ENCODE measurements at regions not wholly inside any gene's neighbourhood (a gene's known extent, or its start where the extent isn't known, plus 50 kb on each side); places are given as distances from the start of the nearest gene placed in this dataset.
"Not testable (repeated sequence)": the region's sequence is repeated elsewhere in the genome, so short reads cannot be mapped to it uniquely, and the experiment has no call there.

DNA sequence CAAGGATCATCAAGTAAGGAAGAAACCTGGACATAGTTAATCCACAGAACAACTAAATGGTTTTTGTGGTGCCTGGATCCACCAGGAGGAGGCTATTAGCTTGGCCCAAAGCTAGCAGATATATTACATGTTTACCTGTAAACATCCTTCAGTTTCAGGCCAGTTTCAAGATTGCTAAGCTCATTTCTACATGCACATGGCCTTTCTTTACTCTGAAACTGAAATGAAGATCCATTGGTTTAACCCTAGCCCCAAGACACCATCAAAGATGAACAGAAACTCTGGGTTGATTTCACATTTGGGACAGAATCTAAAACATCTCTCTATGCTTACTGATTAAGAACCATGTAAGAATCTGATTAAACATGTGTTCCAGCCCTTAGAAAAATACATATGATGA lies 611.8 kb downstream of the TLE1 start:
- Histone ChIP-seq H3K27me3 (ENCODE audit: insufficient read depth, low read length) (no peaks in the 10 kb centered on the region), H2AFZ (ENCODE audit: low read depth, low read length) (no peak overlapping the region), H3K9me3 (ENCODE audit: low read length) (no peaks in the 10 kb centered on the region), H3K36me3 (ENCODE audit: insufficient read depth, low read length) (no peaks in the 10 kb centered on the region), H3K4me1 (ENCODE audit: insufficient read depth, low read length) (no peaks in the 10 kb centered on the region), H3K4me3 (ENCODE audit: low read length) (no peak overlapping the region)

DNA sequence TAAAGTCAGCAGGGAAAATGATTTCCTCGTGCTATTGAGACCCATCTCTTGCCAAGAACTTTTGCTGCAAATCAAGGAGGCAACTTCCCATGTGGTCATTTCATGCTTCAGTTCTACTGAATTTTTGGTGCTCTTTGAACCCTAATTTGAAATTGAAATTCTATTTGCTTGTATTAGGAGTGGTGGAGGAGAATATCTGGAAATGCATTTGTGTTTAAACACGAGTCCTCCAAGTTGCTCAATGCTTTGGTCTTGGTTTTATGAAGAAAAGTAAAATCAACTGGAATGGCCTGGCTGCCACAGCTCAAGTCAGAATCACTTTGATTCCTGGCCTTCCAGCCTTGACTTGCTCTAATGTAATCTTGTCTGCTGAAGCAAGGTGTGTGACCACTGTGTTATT lies 613.2 kb downstream of the TLE1 start:
- Histone ChIP-seq H3K27me3 (ENCODE audit: insufficient read depth, low read length) (no peaks in the 10 kb centered on the region), H3K9me3 (ENCODE audit: low read length) (no peaks in the 10 kb centered on the region), H3K4me3 (ENCODE audit: low read length) (no peak overlapping the region), H2AFZ (ENCODE audit: low read depth, low read length) (no peak overlapping the region), H3K36me3 (ENCODE audit: insufficient read depth, low read length) (no peaks in the 10 kb centered on the region), H3K4me1 (ENCODE audit: insufficient read depth, low read length) (no peaks in the 10 kb centered on the region)

- Histone ChIP-seq H3K27me3 (ENCODE audit: insufficient read depth, low read length) (no peaks in the 10 kb centered on the region), H3K36me3 (ENCODE audit: insufficient read depth, low read length) (no peaks in the 10 kb centered on the region), H3K9me3 (ENCODE audit: low read length) (no peaks in the 10 kb centered on the region), H3K4me1 (ENCODE audit: insufficient read depth, low read length) (no peaks in the 10 kb centered on the region), H3K4me3 (ENCODE audit: low read length) (no peak overlapping the region), H2AFZ (ENCODE audit: low read depth, low read length) (no peak overlapping the region)
These were observed 615.1 kb downstream of the TLE1 start for GRCh38 chr9:81074221-81074620.

GRCh38 chr9:81073821-81074220 lies 615.5 kb downstream of the TLE1 start:
- H3K9me3 ChIP-seq (ENCODE audit: low read length) = no peaks in the 10 kb centered on the region
- H3K36me3 ChIP-seq (ENCODE audit: insufficient read depth, low read length) = no peaks in the 10 kb centered on the region
- H2AFZ ChIP-seq (ENCODE audit: low read depth, low read length) = no peak overlapping the region
- H3K4me1 ChIP-seq (ENCODE audit: insufficient read depth, low read length) = no peaks in the 10 kb centered on the region
- no peak overlapping the region for H3K4me3 ChIP-seq (ENCODE audit: low read length)
- no peaks in the 10 kb centered on the region for H3K27me3 ChIP-seq (ENCODE audit: insufficient read depth, low read length)

- H3K9me3 ChIP-seq (ENCODE audit: low read length) = no peaks in the 10 kb centered on the region
- no peaks in the 10 kb centered on the region for H3K4me1 ChIP-seq (ENCODE audit: insufficient read depth, low read length)
- no peak overlapping the region for H3K4me3 ChIP-seq (ENCODE audit: low read length)
- no peaks in the 10 kb centered on the region for H3K27me3 ChIP-seq (ENCODE audit: insufficient read depth, low read length)
- H2AFZ ChIP-seq (ENCODE audit: low read depth, low read length) = no peak overlapping the region
- no peaks in the 10 kb centered on the region for H3K36me3 ChIP-seq (ENCODE audit: insufficient read depth, low read length)
These were observed 616.6 kb downstream of the TLE1 start for GRCh38 chr9:81072758-81073157.

DNA sequence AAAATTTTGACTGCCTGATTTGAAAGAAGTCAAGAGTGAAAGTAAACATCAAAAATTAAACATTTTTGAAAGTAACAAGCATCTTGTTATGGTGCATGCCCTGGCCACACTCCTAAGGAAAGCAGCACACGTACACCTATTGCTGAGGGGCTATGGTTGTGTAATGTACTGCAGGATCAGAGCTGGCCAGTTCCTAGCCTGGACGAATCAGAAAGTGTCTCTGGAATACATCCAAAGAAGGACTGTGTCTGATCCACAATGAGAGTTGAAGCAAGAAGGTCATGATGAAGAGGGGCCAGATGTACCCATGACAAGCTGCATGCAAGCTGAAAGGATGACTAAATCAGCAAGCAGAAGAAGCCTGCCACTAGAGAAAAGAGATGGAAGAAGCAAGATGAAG lies 618.2 kb downstream of the TLE1 start:
- H3K4me3 ChIP-seq (ENCODE audit: low read length) = no peak overlapping the region
- no peaks in the 10 kb centered on the region for H3K27me3 ChIP-seq (ENCODE audit: insufficient read depth, low read length)
- H2AFZ ChIP-seq (ENCODE audit: low read depth, low read length) = no peak overlapping the region
- H3K36me3 ChIP-seq (ENCODE audit: insufficient read depth, low read length) = no peaks in the 10 kb centered on the region
- no peaks in the 10 kb centered on the region for H3K4me1 ChIP-seq (ENCODE audit: insufficient read depth, low read length)
- no peaks in the 10 kb centered on the region for H3K9me3 ChIP-seq (ENCODE audit: low read length)

- no peaks in the 10 kb centered on the region for H3K27me3 ChIP-seq (ENCODE audit: insufficient read depth, low read length)
- H3K4me1 ChIP-seq (ENCODE audit: insufficient read depth, low read length) = no peaks in the 10 kb centered on the region
- no peaks in the 10 kb centered on the region for H3K9me3 ChIP-seq (ENCODE audit: low read length)
- H2AFZ ChIP-seq (ENCODE audit: low read depth, low read length) = no peak overlapping the region
- no peak overlapping the region for H3K4me3 ChIP-seq (ENCODE audit: low read length)
- H3K36me3 ChIP-seq (ENCODE audit: insufficient read depth, low read length) = no peaks in the 10 kb centered on the region
These were observed 618.7 kb downstream of the TLE1 start for GRCh38 chr9:81070689-81071088.

- no peaks in the 10 kb centered on the region for H3K9me3 ChIP-seq (ENCODE audit: low read length)
- no peak overlapping the region for H2AFZ ChIP-seq (ENCODE audit: low read depth, low read length)
- H3K27me3 ChIP-seq (ENCODE audit: insufficient read depth, low read length) = no peaks in the 10 kb centered on the region
- H3K4me1 ChIP-seq (ENCODE audit: insufficient read depth, low read length) = no peaks in the 10 kb centered on the region
- no peak overlapping the region for H3K4me3 ChIP-seq (ENCODE audit: low read length)
- no peaks in the 10 kb centered on the region for H3K36me3 ChIP-seq (ENCODE audit: insufficient read depth, low read length)
These were observed 619.4 kb downstream of the TLE1 start for GRCh38 chr9:81069923-81070322.

DNA sequence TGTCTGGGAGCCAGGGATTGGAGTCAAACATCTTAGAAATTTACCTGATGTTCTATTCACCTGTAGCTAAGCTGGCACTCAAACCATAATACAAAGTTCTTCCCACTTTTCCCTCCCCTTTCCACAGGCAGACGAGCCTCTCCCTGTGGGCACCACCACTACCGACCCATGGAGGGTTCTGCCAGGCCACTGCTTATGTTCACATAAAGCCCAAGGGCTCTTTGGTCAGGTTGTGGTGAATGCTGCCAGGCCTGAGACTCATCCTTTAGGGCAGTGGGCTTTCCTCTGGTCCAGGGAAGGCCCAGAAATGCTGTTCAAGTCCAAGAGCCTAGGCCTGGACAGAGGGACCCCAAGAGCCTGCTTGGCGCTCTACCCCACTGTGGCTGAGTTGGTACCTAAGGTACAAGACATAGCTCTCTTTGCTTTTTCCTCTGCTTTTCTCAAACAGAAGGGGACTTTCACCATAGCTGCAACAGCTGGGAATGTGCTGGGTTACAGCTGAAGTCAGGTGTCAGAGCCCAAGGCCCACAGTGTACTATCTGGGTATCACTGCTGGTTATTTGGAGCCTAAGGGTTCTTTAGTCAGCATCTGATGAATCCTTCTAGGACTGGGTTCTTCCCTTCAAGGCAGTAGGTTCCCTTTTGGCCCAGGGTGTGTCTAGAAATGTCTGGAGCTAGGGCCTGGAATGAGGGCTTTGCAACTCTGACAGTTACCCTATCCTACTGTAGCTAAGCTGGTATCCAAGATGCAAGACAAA lies 620.1 kb downstream of the TLE1 start:
- Histone ChIP-seq H3K27me3 (ENCODE audit: insufficient read depth, low read length) (no peaks in the 10 kb centered on the region), H2AFZ (ENCODE audit: low read depth, low read length) (no peak overlapping the region), H3K36me3 (ENCODE audit: insufficient read depth, low read length) (no peaks in the 10 kb centered on the region), H3K4me1 (ENCODE audit: insufficient read depth, low read length) (no peaks in the 10 kb centered on the region), H3K4me3 (ENCODE audit: low read length) (no peak overlapping the region), H3K9me3 (ENCODE audit: low read length) (no peaks in the 10 kb centered on the region)

- not testable (repeated sequence) for H3K4me1 ChIP-seq (ENCODE audit: insufficient read depth, low read length); H3K36me3 ChIP-seq (ENCODE audit: insufficient read depth, low read length); H3K9me3 ChIP-seq (ENCODE audit: low read length); H3K4me3 ChIP-seq (ENCODE audit: low read length); H2AFZ ChIP-seq (ENCODE audit: low read depth, low read length); H3K27me3 ChIP-seq (ENCODE audit: insufficient read depth, low read length)
These were observed 626.4 kb downstream of the TLE1 start for GRCh38 chr9:81062995-81063394.

DNA sequence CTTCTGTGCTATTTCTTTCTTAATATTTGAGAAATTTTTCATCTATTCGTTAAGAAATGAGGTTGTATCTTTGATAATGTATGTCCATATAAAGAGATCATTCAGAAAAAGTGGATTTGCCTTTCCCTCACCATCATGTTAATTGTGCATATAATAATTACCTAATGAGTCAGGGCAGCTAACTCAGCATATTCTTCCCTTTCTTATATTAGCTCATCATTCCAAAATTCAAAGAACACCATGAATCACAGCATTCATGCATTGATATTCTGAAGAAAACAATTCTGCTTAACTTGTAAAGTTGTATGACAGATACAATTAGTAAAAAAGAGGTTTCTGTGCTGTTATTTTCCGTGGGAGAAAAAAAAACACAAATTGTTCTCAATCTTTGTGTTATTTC lies 630.6 kb downstream of the TLE1 start:
- Histone ChIP-seq H3K27me3 (ENCODE audit: insufficient read depth, low read length) (no peaks in the 10 kb centered on the region), H3K9me3 (ENCODE audit: low read length) (peaks cover 4% of the 10 kb centered on the region), H2AFZ (ENCODE audit: low read depth, low read length) (no peak overlapping the region), H3K4me1 (ENCODE audit: insufficient read depth, low read length) (no peaks in the 10 kb centered on the region), H3K36me3 (ENCODE audit: insufficient read depth, low read length) (no peaks in the 10 kb centered on the region), H3K4me3 (ENCODE audit: low read length) (no peak overlapping the region)

- Histone ChIP-seq H3K36me3 (ENCODE audit: insufficient read depth, low read length) (no peaks in the 10 kb centered on the region), H3K4me1 (ENCODE audit: insufficient read depth, low read length) (no peaks in the 10 kb centered on the region), H3K9me3 (ENCODE audit: low read length) (no peaks in the 10 kb centered on the region), H3K4me3 (ENCODE audit: low read length) (no peak overlapping the region), H3K27me3 (ENCODE audit: insufficient read depth, low read length) (no peaks in the 10 kb centered on the region), H2AFZ (ENCODE audit: low read depth, low read length) (no peak overlapping the region)
These were observed 635.9 kb downstream of the TLE1 start for GRCh38 chr9:81053298-81054025.

- H3K4me1 ChIP-seq (ENCODE audit: insufficient read depth, low read length) = no peaks in the 10 kb centered on the region
- no peaks in the 10 kb centered on the region for H3K36me3 ChIP-seq (ENCODE audit: insufficient read depth, low read length)
- H3K27me3 ChIP-seq (ENCODE audit: insufficient read depth, low read length) = no peaks in the 10 kb centered on the region
- no peak overlapping the region for H2AFZ ChIP-seq (ENCODE audit: low read depth, low read length)
- H3K4me3 ChIP-seq (ENCODE audit: low read length) = no peak overlapping the region
- no peaks in the 10 kb centered on the region for H3K9me3 ChIP-seq (ENCODE audit: low read length)
These were observed 636.5 kb downstream of the TLE1 start for GRCh38 chr9:81052846-81053245.

GRCh38 chr9:81047280-81047679 lies 642.1 kb downstream of the TLE1 start:
- Histone ChIP-seq H3K9me3 (ENCODE audit: low read length) (no peaks in the 10 kb centered on the region), H2AFZ (ENCODE audit: low read depth, low read length) (no peak overlapping the region), H3K27me3 (ENCODE audit: insufficient read depth, low read length) (no peaks in the 10 kb centered on the region), H3K4me3 (ENCODE audit: low read length) (no peak overlapping the region), H3K36me3 (ENCODE audit: insufficient read depth, low read length) (no peaks in the 10 kb centered on the region), H3K4me1 (ENCODE audit: insufficient read depth, low read length) (no peaks in the 10 kb centered on the region)

All from neuron (in vitro differentiated cells).